GDM1 (cell line): ENCODE measurements at regions not wholly inside any gene's neighbourhood (a gene's known extent, or its start where the extent isn't known, plus 50 kb on each side); places are given as distances from the start of the nearest gene placed in this dataset.

Source experiments
- DNase-seq: peaks from one replicate; lab custom pipeline; 2025; lab: John Stamatoyannopoulos, UW

DNA sequence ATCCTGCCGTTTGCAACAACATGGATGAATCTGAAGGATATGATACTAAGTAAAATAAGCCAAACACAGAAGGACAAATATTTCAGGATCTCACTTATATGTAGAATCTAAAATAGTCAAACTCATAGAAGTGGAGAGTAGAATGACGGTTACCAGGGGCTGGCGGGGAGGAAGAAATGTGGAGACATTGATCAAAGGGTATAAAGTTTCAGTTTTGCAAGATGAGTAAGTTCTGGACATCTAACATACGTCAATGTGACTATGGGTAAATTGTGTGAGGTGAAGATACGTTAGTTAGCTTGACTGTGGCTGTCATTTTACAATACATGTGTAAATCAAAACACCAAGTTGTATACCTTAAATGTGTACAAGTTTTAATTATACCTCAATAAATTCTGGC lies 200.3 kb downstream of the SNX18 start:
- DNase-seq, result no peak

DNA sequence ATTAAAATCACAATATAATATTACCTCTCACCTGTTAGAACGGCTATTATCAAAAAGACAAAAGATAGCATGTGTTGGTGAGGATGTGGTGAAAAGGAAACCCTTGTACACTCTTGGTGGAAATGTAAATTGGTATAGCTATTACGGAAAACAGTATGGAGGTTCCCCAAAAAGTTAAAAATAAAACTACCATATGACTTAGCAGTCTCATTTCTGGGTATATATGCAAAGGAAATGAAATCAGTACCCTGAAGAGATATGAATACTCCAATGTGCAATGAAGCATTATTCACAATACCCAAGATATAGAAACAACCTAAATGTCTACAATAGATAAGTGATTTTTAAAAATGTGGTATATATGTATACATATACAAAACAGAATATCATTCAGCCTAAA lies 199.9 kb downstream of the SNX18 start:
- no peak for DNase-seq

DNA sequence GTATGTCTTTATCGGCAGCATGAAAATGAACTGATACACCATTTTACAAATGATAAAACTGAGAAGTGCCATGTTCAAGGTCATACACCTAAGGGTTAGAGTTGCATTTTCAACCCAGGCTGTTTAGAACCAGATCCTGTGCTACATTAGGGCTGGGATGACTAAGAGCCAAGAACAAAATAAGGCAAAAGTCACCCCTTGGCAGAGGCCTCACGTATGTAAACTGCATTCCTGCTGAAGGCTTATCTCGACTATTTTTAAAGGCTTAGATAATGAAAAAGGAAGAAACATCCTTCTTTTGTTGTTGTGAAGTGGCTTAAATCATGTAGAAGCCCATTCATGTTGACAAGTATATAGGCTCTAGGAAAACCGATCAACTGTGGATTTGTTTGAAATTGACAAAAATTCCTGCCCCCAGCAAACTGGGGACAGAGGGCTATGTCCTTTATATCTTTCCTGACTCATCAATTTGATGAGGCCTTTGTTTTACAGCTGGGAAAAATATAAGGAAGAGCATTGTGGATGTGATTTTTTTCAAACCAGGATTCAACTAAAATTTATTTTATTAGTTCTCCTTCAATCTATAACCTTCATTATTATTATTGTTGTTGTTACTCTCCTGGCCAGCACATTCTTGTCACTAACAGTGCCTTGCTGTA lies 196.5 kb downstream of the SNX18 start:
- DNase-seq, result no peak

DNA sequence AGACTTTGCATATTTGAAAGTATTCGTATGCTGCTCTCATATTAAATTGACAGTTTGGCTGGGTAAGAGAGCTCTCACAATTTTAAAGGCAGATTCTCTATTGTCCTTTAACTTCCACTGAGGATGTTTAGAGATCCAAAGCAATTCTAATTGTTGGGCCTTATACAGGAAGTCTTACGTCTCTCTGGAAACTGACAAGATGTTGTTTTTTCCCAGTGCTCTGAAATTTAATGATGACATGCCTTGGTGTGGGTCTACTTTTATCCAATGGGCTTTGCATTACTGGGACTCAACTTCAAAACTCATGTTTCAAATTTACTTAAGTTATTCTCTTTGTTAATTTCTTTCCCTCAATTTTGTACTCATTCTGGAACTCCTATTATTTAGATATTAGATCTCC lies 191.5 kb downstream of the SNX18 start:
- no peak for DNase-seq

DNA sequence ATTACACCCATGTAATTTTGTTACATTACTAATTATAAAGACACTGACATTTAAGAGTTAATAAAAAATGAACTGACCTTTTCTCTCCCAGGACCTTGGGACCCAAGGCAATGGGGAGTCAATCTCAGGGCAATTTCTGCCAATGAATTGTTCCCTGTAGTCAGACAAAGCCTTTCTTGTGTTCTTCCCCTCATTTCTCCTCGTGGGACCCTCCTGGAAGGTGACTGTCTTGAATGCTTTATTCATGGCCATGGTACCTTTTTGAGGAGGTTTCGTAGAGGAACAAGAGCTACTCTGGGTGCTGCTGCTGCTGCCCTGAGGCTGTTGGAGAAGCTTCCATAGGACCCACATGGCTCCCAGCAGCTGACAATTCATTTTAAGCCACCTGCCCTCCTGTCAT lies 190.3 kb downstream of the SNX18 start:
- DNase-seq, result no peak

DNA sequence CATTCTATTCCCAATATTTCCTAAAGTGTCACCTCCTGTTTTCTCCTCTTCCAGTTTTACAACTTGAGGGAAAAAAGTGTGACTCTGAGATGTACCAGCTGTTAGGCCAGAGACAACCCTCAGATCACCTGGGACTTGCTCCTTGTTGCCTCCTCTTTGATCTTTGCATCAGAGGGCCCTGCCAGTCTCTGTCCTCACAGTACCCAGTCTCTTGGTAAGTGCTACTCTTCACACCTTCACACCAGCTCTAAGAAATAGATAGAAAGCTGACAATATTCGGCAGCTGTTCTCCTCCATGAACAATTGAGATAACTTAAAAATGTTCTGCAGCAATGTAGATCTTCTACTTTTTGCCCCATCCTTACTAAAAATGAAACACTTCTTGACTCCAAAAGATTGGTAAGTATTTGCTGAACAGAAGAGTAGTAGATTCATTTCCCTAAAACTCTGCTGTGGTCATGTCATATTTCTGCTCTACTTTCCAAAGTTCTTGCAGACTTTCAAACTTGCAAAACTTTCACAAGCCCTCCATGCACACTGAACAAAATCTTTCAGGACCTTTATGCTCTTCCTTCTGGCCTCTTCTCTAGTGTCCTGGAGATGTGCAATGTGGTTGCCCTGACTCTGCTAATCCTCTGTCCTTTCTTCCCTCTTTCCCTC lies 188.6 kb downstream of the SNX18 start:
- no peak for DNase-seq

DNA sequence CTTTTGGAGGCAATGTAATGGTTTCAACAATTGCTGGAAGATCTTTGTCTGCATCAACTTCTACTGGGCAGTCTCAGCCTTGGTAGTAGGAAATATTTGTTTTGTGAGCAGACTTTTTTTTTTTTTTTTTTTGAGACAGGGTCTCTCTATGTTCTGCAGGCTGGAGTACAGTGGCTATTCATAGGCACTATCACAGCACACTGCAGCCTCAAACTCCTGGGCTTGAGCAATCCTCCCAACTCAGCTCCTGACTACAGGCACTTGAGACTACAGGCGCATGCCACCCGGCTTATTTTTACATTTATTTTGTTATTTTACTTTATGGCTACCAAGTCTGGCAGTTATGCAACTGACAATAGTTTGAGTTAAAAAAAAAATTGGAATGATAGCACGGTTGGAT lies 187.3 kb downstream of the SNX18 start:
- DNase-seq, result no peak

DNA sequence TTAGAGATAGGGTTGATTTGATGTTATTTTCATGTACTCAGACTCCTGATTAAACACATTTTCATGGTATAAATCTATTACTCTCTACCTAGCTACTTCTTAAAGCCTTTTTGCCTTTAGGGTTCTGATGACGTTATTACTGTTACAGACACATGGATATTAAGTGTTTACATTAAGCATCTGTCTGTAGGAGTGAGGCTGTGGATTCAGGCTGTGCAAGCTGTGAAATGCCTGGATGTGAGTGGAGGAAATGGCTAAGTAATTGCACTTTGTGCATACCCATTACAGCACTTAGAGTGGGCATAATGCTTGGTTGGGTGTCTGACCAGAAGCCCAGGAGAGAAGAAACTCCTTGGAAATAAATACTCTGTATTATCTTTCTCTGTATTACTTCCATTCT lies 186.8 kb downstream of the SNX18 start:
- DNase-seq, result no peak

DNA sequence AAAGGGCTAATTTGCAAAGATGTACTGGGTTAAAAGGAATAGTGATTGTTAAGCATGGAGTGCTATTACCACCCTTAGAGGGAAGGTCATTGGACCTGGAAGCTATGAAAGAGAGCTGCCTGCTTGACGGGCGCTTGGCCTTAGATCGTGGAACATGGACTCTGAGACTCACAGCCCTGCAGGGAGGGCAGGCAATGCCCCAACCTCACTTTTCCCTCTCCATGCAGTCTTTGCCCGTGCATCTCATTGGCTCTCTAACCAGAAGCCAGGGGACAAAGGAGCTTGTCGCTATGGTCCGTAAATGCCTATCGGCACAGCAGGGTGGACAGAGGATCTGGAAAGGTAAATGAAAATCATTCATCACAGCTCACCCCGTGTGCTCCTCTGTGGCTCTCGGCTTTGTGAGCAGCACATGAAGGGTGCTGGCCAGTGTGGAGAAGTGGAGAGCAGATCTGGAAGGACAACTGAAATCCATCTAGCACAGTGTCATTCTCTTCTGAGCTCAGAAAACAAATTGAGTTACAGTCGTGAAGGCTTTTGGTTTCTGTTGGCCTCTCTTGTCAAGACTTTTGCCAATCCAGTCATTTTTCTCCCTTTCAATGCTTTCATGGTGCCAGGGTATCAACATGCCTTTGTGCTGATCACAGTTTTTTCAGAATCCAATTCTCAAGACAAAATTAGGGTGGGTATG lies 186.2 kb downstream of the SNX18 start:
- no peak for DNase-seq

DNA sequence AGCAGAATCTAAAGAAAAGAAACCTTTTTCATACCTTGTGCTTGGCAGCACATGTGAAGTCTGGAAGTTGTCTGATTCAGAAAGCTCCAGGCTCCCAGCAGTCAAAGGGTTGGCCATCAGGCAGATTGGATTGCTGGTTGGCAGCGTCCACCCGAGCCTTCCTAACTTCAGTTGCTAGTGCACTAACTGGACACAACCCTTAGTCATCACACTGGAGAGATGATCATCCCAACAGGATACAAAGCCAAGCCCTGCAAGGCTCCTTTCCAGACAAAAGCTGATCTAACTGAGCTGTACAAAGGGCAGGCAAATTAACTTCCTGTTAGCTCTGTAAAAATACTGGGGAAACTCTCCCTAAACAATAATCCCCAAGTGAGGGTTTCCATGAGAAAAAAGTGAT lies 185.6 kb downstream of the SNX18 start:
- no peak for DNase-seq

DNA sequence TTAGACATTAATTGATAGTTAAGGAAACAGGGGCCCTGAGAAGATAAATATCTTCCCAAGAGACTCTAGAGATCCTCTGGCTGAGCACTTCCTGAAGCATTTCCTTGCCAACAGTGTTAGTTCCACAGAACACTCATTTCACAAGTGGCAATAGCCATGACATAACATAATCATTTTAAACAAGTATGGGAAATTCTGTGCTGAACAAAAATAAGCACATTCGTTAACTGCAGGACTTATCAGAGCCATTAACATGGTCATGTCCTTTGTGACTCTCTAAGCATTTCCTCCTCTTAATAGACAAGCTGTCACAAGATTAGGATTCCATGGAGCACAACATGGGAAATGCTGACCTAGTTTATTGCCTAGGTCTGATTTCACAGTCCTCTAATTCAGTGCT lies 184.9 kb downstream of the SNX18 start:
- DNase-seq, result no peak

DNA sequence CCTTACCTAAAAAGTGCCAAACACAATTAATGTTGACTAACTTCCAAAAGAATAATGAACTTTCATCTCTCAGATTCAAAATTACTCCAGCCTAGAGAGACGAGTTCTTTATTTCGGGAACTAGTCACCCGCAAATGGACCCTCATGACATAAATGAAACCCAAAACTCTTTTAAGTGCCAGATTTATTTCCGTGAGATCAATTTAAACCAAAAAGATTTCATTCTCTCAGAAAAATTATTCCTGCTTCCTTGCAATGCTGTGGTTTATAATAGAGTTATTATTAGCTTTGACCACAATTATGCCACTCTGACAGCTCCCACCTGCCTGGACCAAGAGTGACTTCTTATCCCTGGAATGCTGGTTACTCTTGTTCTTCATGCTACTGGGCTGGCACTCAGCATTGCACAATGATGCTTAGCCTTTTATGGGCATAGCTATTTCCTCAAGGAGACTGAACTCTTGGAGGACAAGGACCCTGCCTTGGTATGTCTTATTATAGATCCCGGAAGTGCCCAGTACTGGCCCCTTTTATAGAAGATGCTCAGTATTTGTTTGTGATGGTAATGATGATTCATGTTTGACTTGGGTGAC lies 183.5 kb downstream of the SNX18 start:
- no peak for DNase-seq

DNA sequence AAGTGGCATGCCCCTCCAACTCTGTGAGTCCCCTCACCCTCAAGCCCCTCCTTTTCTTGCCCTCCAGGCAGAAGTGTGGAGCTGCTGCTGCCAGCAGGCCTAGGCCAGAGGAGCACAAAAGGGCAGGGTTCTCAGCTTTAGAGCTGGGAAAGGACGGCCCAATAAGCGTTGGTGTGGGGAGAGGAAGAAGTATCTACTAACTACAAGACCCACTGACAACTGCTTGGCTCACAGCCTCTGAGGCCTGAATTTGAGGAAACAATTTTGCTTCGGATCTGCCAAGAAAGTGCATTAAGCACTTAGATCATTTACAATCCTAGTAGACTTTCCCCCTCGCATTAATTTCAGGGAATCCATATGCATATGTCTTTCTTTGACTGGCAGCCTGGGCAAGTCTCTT lies 179.4 kb downstream of the SNX18 start:
- no peak for DNase-seq

DNA sequence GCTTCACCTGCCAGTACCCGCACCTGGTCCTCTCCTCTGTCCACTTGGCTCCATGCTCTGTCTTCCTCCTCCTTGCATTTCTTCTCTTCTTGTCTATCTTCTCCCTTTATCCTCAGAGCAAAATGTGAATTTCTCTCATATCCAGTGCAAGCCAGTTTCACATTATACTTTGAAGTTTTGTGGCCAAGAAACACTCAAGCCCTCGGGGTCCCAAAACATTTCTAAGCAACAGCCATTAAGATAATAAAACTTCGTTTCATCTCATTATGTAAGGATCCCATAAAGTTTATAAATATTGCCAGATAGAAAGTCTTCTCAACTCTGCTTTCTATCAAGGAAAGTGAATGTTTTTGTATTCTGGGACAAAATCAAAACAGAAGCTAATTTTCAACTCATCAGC lies 178.8 kb downstream of the SNX18 start:
- DNase-seq, result no peak

DNA sequence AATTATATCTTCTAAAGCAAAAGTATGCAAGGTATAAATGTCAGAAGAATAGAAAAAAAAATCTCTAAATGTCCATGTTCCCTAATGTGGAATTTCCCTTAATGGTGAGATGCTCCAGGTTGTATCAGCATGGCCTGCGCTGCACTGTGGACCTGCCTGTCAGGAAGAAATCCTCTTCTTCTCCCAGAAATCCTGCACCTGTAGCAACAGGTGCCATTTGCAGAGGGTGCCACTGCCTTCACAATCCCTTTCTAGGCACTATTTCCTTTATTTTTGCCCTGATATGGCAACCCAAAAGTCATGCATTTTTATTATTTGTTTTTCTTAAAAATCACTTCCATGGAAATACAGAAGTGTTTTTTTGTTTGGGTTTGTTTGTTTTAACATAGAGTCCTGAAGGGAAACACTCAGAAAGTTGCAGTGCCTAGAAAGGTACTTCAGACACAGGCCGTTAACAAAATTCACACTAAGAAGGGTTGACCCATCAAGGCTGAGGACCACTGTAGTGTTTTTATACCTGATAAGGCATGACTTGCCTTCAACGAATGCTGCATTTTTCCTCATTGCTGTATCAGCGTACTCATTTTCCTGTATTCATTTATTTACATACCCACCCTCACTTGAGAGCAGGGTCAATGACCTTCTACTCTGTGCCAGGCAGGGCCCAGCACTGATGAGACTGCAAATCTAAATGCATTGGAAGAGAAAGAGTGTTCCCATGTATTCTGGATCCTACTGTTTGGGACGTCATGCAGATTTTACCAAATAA lies 177.8 kb downstream of the SNX18 start:
- DNase-seq, result no peak

DNA sequence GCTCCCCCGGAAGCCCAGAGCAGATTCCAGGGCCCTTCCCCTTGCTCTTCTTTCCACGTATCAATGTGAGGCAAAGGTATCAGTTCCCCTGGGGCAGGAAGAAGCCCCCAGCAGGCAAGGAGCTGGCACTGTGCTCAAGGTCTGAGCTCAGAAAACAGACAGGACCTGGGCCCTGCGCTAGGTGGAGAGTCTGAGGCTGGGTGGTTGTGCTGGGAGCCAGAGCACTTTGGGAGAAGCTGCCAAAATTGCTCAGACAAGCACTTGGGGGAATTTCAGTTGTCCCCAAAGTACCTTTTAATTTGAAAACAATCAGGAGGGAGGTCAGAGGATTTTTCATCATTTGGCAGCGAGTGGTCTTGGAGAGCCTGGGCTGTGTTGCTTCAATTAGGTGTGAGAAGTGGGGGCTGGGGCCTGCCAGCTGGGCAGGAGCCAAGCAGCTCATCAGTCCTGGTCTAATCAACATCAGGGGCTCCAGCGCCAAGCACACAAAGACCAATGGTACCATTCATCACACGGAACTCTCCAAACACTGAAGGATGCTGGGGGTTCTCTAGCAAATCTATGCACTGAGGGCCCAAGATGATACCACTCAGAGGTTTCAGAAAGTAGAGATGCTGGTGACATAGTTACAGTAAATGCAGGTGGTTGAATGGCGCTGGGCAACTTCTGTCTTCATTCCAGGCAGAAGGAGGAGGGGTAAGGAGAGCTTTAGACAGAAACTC lies 176.5 kb downstream of the SNX18 start:
- DNase-seq, result no peak

DNA sequence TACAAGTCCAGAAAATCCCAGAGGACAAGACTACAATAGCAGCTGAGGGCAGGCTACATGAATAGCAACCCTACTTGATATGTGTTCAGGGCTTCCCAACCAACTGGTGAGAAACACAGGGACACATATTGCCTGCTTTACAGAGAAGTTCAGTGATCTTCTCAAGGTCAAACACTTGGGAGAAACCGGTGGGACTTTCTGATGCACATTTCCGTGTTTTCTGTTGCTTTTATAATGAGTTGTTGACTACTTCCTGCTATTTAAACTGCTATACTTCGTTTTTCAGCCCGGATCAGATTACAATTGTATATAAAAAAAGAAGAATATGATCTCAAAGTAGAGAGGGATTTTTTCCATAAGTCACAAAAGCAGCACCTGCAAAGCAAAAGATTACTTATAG lies 175.1 kb downstream of the SNX18 start:
- no peak for DNase-seq

DNA sequence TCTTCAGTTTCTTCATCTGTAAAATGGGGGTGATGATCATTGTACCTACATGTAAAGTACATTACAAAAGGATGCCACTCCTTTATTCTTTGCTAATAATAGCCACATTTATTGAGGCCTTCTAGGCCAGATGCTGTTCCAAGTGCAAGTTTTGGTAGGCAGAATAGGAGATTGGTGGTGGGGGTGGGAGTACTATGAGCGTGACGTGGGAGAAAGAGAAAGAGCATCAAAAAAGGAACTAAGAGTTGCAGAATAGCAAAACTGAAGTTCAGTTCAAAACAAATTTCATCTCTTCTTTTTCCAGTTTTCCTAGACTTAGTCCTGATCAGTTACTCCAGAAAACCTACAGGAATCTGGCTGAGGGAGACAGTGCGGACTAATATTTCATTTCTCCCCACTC lies 174.1 kb downstream of the SNX18 start:
- DNase-seq, result no peak

DNA sequence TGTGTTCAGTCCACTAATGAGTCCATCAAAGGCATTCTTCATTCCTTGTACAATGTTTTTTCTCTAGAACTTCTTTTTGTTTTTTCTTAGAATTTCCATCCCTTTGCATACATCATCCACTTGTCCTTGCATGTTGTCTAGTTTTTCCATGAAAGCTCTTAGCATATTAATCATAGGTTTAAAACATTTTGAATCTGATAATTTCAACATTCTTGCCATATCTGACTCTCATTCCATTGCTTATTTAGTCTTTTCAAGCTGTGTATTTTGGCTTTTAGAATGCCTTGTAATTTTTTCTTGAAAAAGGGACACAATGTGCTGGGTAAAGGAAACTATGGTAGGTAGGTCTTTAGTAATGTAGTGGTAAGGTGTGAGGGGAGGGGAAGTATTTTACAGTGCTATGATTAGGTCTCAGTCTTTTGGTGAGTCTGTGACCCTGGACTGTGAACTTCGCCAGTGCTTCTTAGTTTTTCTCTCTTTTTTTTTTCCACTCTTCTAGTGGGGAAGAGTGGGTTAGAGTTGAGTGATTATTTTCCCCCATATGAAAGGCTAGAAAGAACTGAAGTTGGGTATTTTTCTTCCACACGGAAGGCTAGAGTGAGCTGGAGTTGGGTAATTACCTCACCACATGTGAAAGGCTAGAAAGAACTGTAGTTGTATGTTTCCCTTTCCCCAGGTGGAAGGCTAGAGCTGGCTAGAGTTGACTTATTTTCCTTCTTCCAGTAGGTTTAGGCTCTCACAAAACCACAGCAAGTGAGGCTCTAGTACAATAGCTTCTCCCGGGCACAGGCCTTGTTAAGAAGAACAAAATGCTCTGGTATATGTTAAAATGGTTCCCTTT lies 172.1 kb downstream of the SNX18 start:
- DNase-seq, result no peak

DNA sequence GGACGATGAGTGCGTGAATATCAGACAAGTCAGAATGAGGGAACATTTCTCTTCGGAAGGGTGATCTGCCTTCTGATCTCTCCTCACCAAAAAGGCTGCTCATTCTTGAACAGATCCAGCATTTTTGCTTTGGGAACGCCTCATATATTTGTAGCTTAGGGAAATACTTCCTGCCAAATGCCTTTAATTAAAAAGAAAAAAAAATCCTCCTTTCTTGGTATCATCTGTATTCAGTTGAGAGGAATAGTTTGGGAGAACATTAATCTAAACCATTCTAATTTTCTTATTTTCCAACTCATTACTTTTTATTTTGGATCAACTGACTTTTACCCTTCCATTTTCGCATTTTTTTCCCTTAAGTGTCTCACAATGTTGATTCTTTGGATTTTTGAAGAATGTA lies 163.4 kb downstream of the SNX18 start:
- DNase-seq, result no peak

DNA sequence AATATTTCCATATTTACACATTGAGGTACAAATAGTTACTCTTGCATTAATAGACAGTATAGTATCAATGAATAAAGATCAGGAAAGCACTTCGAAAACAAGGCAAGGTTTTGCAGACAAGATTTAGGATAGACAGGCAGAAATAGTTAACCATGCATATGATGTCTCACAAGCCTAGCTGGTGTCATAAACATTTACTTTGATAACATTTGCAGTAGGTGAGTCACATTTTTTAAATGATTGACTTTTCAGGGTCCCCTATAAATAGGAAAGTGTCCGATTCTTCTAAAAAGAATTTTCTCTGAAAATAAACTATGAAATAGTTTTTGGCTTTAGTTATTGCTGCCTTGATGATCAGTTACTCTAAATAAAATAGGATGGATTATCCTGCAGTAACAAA lies 162.1 kb downstream of the SNX18 start:
- DNase-seq, result no peak
